ENCODE measurements at regions not wholly inside any gene's neighbourhood (a gene's known extent, or its start where the extent isn't known, plus 50 kb on each side); places are given as distances from the start of the nearest gene placed in this dataset.

- TF ChIP-seq, protein P1, sequence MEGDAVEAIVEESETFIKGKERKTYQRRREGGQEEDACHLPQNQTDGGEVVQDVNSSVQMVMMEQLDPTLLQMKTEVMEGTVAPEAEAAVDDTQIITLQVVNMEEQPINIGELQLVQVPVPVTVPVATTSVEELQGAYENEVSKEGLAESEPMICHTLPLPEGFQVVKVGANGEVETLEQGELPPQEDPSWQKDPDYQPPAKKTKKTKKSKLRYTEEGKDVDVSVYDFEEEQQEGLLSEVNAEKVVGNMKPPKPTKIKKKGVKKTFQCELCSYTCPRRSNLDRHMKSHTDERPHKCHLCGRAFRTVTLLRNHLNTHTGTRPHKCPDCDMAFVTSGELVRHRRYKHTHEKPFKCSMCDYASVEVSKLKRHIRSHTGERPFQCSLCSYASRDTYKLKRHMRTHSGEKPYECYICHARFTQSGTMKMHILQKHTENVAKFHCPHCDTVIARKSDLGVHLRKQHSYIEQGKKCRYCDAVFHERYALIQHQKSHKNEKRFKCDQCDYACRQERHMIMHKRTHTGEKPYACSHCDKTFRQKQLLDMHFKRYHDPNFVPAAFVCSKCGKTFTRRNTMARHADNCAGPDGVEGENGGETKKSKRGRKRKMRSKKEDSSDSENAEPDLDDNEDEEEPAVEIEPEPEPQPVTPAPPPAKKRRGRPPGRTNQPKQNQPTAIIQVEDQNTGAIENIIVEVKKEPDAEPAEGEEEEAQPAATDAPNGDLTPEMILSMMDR (IDR thresholded peaks at IDR 0.05 in 4 of 5, conservative IDR thresholded peaks at IDR 0.05 in 1 of 5) = no peak
- TF ChIP-seq POLR2A (IDR thresholded peaks at IDR 0.05) = no peak
Measured at GRCh38 chr6:9999796-10000195, 415.1 kb downstream of the TFAP2A start.

Data from gastrocnemius medialis (tissue), 4 donors.